ENCODE measurements at regions not wholly inside any gene's neighbourhood (a gene's known extent, or its start where the extent isn't known, plus 50 kb on each side); places are given as distances from the start of the nearest gene placed in this dataset.

DNA sequence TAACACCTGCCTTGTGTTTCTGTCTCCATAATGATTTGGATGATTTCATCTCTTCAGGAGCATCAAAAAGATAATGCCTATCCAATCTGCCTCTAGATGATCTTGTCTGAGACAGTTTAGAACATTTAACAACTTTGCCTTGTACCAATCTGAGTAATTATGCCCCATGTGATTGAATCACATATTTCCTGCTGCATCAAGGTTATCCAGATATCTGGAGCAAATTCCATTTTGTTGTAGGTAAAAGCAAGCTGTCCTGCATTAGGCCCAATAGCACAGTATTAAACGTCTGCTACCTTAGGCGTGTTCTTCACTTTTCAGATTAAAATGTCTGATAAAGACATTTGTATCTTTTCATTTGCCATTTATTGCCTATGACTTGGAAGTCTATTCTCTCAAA lies 54.1 kb upstream of the MARCHF11 start:
- 93% methylated on average over 2 of the region's 2 CpGs for WGBS (ENCODE audit: insufficient coverage)
- Histone ChIP-seq H3K36me3 (ENCODE audit: control insufficient read depth in 4 of 4, insufficient read depth in 4 of 4, low read length in 3 of 4) (no peaks in the 10 kb centered on the region), H3K9me3 (ENCODE audit: control extremely low read depth in 1 of 5, control insufficient read depth in 4 of 5, insufficient read depth in 2 of 5, low read depth in 1 of 5, low read length in 4 of 5) (no peaks in the 10 kb centered on the region), H3K27ac (ENCODE audit: insufficient read depth in 1 of 2, low read depth in 1 of 2, low read length in 2 of 2, poor library complexity in 1 of 2, severe bottlenecking in 2 of 2) (no peak overlapping the region), H3K27me3 (replicated peaks in 2 of 5; ENCODE audit: control insufficient read depth in 4 of 5, insufficient read depth in 5 of 5, low read length in 4 of 5) (no peaks in the 10 kb centered on the region), H3K4me1 (ENCODE audit: control extremely low read depth in 1 of 4, control insufficient read depth in 4 of 4, insufficient read depth in 4 of 4, low read length in 3 of 4) (no peaks in the 10 kb centered on the region), H3K4me3 (ENCODE audit: control insufficient read depth in 1 of 7, extremely low read depth in 1 of 7, insufficient read depth in 4 of 7, low read depth in 2 of 7, low read length in 6 of 7) (no peak overlapping the region)
- no peak for DNase-seq
- CTCF ChIA-PET, result no interaction called here
- POLR2A ChIA-PET, result no interaction called here

DNA sequence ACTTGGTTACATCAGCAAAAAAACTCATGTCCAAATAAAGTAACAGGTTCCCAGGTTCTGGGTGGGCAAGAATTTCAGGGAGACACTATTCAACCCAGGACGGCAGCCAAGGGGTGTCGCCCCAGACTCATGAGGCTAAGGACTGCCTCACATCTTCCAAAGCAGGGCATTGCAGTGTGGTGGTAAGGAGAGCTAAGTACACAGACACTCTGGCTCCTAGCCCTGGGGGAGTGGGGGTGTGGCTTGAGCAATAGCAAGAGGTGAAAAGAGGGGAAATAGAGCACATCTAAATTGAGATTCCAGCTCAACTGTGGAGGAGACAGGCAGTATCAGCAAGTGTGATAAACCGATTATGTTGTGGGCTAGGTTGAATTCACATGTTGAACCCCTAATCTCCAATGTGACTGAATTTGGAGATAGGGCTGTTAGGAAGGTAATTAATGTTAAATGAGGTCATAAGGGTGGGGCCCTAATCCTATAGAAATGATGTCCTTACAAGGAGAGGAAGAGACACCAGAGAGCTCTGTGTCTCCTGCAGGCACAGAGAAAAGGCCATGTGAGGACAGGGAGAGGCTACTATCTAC lies 49.9 kb upstream of the MARCHF11 start:
- Histone ChIP-seq H3K27me3 (replicated peaks in 2 of 5; ENCODE audit: control insufficient read depth in 4 of 5, insufficient read depth in 5 of 5, low read length in 4 of 5) (no peaks in the 10 kb centered on the region), H3K9me3 (ENCODE audit: control extremely low read depth in 1 of 5, control insufficient read depth in 4 of 5, insufficient read depth in 2 of 5, low read depth in 1 of 5, low read length in 4 of 5) (no peaks in the 10 kb centered on the region), H3K36me3 (ENCODE audit: control insufficient read depth in 4 of 4, insufficient read depth in 4 of 4, low read length in 3 of 4) (no peaks in the 10 kb centered on the region), H3K4me1 (ENCODE audit: control extremely low read depth in 1 of 4, control insufficient read depth in 4 of 4, insufficient read depth in 4 of 4, low read length in 3 of 4) (no peaks in the 10 kb centered on the region), H3K4me3 (ENCODE audit: control insufficient read depth in 1 of 7, extremely low read depth in 1 of 7, insufficient read depth in 4 of 7, low read depth in 2 of 7, low read length in 6 of 7) (no peak overlapping the region), H3K27ac (ENCODE audit: insufficient read depth in 1 of 2, low read depth in 1 of 2, low read length in 2 of 2, poor library complexity in 1 of 2, severe bottlenecking in 2 of 2) (no peak overlapping the region)
- 94% methylated on average over 3 of the region's 3 CpGs for WGBS (ENCODE audit: insufficient coverage)
- ChIA-PET POLR2A (no interaction called here), CTCF (interaction anchor here (0.5 kb wide), 1 partner anchor 39 kb away, joined by 3 read pairs; no protein-coding TSS in a partner anchor)
- no peak for DNase-seq

All from common myeloid progenitor, CD34-positive (primary cell).